ENCODE measurements at regions not wholly inside any gene's neighbourhood (a gene's known extent, or its start where the extent isn't known, plus 50 kb on each side); places are given as distances from the start of the nearest gene placed in this dataset.

DNA sequence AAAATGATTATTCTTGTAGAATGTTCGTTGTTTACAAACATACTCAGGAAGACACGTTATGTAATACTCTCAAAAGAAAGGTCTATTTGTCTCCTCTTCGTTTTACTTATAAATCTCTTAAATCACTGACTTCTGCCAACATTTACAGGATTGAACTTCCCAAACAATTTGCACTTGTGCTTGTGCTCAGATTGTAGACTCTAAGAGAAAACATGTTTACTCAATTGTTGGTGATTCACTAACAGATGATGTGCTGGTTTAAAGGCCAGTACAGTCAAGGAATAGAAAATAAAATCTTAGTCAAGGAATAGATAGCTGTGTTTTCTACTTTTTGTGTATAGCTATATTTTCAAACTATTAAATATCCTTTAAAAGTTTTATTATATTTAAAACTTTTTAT is 172.8 kb downstream of the GJA1 start:
- ChIA-PET POLR2A (ENCODE audit: unreplicated experiment) (no interaction called here), CTCF (no interaction called here)
- BruUV-seq (replicated peaks), result no TSS peak
- Histone ChIP-seq H3K27ac (ENCODE audit: low read length) (no peak overlapping the region), H3K9me3 (ENCODE audit: low read length) (no peaks in the 10 kb centered on the region), H3K9me2 (replicated peaks; ENCODE audit: low read length) (no peaks in the 10 kb centered on the region), H3F3A (ENCODE audit: low read length, unreplicated experiment) (no peaks in the 10 kb centered on the region), H3K9ac (ENCODE audit: low read length) (no peak overlapping the region), H3K36me3 (ENCODE audit: low read depth, low read length) (no peaks in the 10 kb centered on the region), H3K4me2 (ENCODE audit: low read length) (no peak overlapping the region), H3K4me1 (ENCODE audit: insufficient read depth, low read length) (no peaks in the 10 kb centered on the region), H3K27me3 (ENCODE audit: low read length) (no peaks in the 10 kb centered on the region), H2AFZ (ENCODE audit: low read length) (no peak overlapping the region), H4K20me1 (ENCODE audit: low read length) (no peaks in the 10 kb centered on the region), H3K4me3 (ENCODE audit: low read length) (no peak overlapping the region), H3K79me2 (ENCODE audit: low read length) (no peaks in the 10 kb centered on the region)
- intact Hi-C loops (cut with micrococcal nuclease), result loop anchor here (10.0 kb wide), 1 partner anchor 173 kb away; the partner anchor contains the start of gene GJA1
- TF ChIP-seq EZH2 (IDR thresholded peaks at IDR 0.05; ENCODE audit: low read length, unreplicated experiment) (no peak), EZH2phosphoT487 (IDR thresholded peaks at IDR 0.05; ENCODE audit: borderline replicate concordance, low read length) (no peak)
- TF ChIP-seq, protein P1, sequence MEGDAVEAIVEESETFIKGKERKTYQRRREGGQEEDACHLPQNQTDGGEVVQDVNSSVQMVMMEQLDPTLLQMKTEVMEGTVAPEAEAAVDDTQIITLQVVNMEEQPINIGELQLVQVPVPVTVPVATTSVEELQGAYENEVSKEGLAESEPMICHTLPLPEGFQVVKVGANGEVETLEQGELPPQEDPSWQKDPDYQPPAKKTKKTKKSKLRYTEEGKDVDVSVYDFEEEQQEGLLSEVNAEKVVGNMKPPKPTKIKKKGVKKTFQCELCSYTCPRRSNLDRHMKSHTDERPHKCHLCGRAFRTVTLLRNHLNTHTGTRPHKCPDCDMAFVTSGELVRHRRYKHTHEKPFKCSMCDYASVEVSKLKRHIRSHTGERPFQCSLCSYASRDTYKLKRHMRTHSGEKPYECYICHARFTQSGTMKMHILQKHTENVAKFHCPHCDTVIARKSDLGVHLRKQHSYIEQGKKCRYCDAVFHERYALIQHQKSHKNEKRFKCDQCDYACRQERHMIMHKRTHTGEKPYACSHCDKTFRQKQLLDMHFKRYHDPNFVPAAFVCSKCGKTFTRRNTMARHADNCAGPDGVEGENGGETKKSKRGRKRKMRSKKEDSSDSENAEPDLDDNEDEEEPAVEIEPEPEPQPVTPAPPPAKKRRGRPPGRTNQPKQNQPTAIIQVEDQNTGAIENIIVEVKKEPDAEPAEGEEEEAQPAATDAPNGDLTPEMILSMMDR (conservative IDR thresholded peaks at IDR 0.05; ENCODE audit: low read depth, low read length), result no peak
- ATAC-seq (peak; percentile 64), DNase-seq (no peak)

DNA sequence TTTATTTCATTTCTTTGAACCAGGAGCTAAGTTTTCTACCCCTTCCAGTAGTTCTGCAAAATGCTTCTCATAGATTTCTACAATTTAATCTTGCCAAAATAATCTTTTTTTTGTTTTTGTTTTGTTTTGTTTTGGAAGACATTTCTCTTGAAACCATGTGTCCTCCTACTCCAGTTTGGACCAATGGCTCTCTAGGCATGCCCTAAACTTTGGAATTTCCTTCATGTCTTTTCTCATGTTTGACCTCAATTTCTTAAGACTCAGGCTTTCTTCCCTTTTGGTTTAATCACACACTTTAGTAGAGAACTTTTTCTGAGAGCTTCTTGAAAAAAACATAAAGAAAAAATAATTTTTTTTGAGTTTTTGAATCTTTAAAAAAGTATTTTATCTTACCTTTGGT is 173.8 kb downstream of the GJA1 start:
- TF ChIP-seq, protein P1 (conservative IDR thresholded peaks at IDR 0.05; ENCODE audit: low read depth, low read length), result no peak
- TF ChIP-seq EZH2phosphoT487 (IDR thresholded peaks at IDR 0.05; ENCODE audit: borderline replicate concordance, low read length) (no peak), EZH2 (IDR thresholded peaks at IDR 0.05; ENCODE audit: low read length, unreplicated experiment) (no peak)
- Histone ChIP-seq H3K9me3 (ENCODE audit: low read length) (no peaks in the 10 kb centered on the region), H3K9me2 (replicated peaks; ENCODE audit: low read length) (no peaks in the 10 kb centered on the region), H4K20me1 (ENCODE audit: low read length) (no peaks in the 10 kb centered on the region), H3K79me2 (ENCODE audit: low read length) (no peaks in the 10 kb centered on the region), H3K36me3 (ENCODE audit: low read depth, low read length) (no peaks in the 10 kb centered on the region), H3F3A (ENCODE audit: low read length, unreplicated experiment) (no peaks in the 10 kb centered on the region), H2AFZ (ENCODE audit: low read length) (no peak overlapping the region), H3K4me3 (ENCODE audit: low read length) (no peak overlapping the region), H3K9ac (ENCODE audit: low read length) (no peak overlapping the region), H3K27ac (ENCODE audit: low read length) (no peak overlapping the region), H3K4me2 (ENCODE audit: low read length) (no peak overlapping the region), H3K27me3 (ENCODE audit: low read length) (no peaks in the 10 kb centered on the region), H3K4me1 (ENCODE audit: insufficient read depth, low read length) (no peaks in the 10 kb centered on the region)
- intact Hi-C loops (cut with micrococcal nuclease), result loop anchor here (10.0 kb wide), 1 partner anchor 174 kb away; the partner anchor contains the start of gene GJA1
- ChIA-PET CTCF (no interaction called here), POLR2A (ENCODE audit: unreplicated experiment) (interaction anchor here (0.8 kb wide), 1 partner anchor 165 kb away, joined by 9 read pairs; no protein-coding TSS in a partner anchor)
- BruUV-seq (replicated peaks), result no TSS peak
- DNase-seq (no peak), ATAC-seq (no peak)

DNA sequence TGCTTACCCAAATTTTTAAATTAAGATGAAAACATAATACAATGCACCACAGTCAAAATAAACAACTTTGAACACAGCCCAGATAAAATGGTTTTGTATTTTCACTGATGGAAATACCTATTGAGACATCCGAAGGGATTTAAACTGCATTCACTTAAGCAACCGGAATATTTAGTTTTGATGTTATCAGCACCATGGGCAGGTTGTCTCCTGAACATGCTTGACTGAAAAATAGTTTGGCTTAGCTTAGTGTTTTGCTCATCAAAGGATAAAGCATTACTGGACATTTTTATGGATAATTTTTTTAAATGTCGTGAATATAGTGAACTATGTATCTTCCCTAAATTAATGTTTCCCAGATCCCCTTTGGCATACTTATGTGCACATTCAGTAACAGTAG is 177.5 kb downstream of the GJA1 start:
- TF ChIP-seq EZH2 (IDR thresholded peaks at IDR 0.05; ENCODE audit: low read length, unreplicated experiment) (no peak), EZH2phosphoT487 (IDR thresholded peaks at IDR 0.05; ENCODE audit: borderline replicate concordance, low read length) (no peak)
- TF ChIP-seq, protein P1 (conservative IDR thresholded peaks at IDR 0.05; ENCODE audit: low read depth, low read length), result no peak
- Histone ChIP-seq H3K36me3 (ENCODE audit: low read depth, low read length) (no peaks in the 10 kb centered on the region), H3K4me1 (ENCODE audit: insufficient read depth, low read length) (no peaks in the 10 kb centered on the region), H3K4me2 (ENCODE audit: low read length) (0 out of 2 replicates have a peak overlapping the region, but pooled peaks have one; percentile 31), H2AFZ (ENCODE audit: low read length) (no peak overlapping the region), H3K79me2 (ENCODE audit: low read length) (no peaks in the 10 kb centered on the region), H3K27me3 (ENCODE audit: low read length) (no peaks in the 10 kb centered on the region), H3K9ac (ENCODE audit: low read length) (no peak overlapping the region), H4K20me1 (ENCODE audit: low read length) (no peaks in the 10 kb centered on the region), H3K9me2 (replicated peaks; ENCODE audit: low read length) (no peaks in the 10 kb centered on the region), H3F3A (ENCODE audit: low read length, unreplicated experiment) (no peaks in the 10 kb centered on the region), H3K27ac (ENCODE audit: low read length) (no peak overlapping the region), H3K9me3 (ENCODE audit: low read length) (no peaks in the 10 kb centered on the region), H3K4me3 (ENCODE audit: low read length) (no peak overlapping the region)
- intact Hi-C loops (cut with micrococcal nuclease), result loop anchor here (10.0 kb wide), 1 partner anchor 232 kb away; no protein-coding TSS in a partner anchor
- POLR2A ChIA-PET (ENCODE audit: unreplicated experiment), result no interaction called here
- no peak for DNase-seq
- no TSS peak for BruUV-seq (replicated peaks)
- CTCF ChIA-PET, result no interaction called here
- ATAC-seq, result no peak

All from PC-3 (cell line).